ENCODE measurements at regions not wholly inside any gene's neighbourhood (a gene's known extent, or its start where the extent isn't known, plus 50 kb on each side); places are given as distances from the start of the nearest gene placed in this dataset.
A peak's percentile ranks its signal among the peaks of the same experiment; 100 is the strongest.

DNA sequence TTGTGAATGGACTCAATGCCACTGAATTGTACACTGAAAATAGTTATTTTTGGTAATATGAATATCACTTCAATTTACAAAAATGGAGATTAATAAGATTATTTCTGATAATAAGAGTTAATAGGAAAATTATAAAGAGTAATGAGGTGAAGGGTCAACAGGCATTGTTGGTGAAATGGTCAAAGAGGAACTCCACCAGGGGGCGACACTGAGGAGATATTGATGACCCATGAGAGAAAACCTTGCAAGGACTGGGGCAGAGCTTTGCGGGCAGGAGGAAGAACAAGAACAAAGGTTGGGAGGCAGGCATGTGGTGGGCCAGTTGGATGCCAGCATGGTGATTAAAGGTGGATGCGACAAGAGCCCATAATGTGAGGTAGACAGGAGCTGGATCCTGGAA, 74.0 kb upstream of the XYLT1 start:
- Histone ChIP-seq H3K4me3 (replicated peaks in 1 of 3) (no peak overlapping the region), H3K27me3 (no peaks in the 10 kb centered on the region), H3K36me3 (no peaks in the 10 kb centered on the region), H3K4me1 (peaks cover 10 to 16% of the 10 kb centered on the region in 2 donors), H3K9me3 (no peaks in the 10 kb centered on the region), H3K27ac (no peak overlapping the region)
- WGBS, 2 donors, result 70 to 78% methylated on average over 3 of the region's 3 CpGs
- intact Hi-C loops (cut with DNase I), result no loop called here
- no peak for DNase-seq
- TF ChIP-seq, protein P1, sequence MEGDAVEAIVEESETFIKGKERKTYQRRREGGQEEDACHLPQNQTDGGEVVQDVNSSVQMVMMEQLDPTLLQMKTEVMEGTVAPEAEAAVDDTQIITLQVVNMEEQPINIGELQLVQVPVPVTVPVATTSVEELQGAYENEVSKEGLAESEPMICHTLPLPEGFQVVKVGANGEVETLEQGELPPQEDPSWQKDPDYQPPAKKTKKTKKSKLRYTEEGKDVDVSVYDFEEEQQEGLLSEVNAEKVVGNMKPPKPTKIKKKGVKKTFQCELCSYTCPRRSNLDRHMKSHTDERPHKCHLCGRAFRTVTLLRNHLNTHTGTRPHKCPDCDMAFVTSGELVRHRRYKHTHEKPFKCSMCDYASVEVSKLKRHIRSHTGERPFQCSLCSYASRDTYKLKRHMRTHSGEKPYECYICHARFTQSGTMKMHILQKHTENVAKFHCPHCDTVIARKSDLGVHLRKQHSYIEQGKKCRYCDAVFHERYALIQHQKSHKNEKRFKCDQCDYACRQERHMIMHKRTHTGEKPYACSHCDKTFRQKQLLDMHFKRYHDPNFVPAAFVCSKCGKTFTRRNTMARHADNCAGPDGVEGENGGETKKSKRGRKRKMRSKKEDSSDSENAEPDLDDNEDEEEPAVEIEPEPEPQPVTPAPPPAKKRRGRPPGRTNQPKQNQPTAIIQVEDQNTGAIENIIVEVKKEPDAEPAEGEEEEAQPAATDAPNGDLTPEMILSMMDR (IDR thresholded peaks at IDR 0.05), result peak in 1 of 6 experiments; percentile 11
- TF ChIP-seq POLR2A (IDR thresholded peaks at IDR 0.05), result no peak

DNA sequence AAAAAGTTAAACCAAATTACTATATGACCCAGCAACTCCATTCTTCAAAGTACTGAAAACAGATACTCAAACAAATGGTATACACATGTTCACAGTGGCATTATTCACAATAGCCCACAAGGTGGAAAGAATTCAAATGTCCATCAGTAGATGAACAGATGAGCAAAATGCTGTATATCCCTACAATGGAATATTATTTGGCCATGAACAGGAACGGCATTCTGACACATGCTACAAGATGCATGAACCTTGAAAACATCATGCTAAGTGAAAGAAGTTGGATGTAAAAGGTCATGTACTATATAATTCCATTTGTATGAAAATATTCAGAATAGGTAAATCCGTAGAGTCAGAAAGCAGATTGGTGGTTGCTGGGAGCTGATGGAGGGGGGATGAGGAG, 73.5 kb upstream of the XYLT1 start:
- TF ChIP-seq, protein P1 (IDR thresholded peaks at IDR 0.05), result no peak
- TF ChIP-seq POLR2A (IDR thresholded peaks at IDR 0.05), result no peak
- no peak for DNase-seq
- Histone ChIP-seq H3K36me3 (no peaks in the 10 kb centered on the region), H3K4me3 (replicated peaks in 1 of 3) (no peak overlapping the region), H3K27ac (no peak overlapping the region), H3K9me3 (no peaks in the 10 kb centered on the region), H3K27me3 (no peaks in the 10 kb centered on the region), H3K4me1 (peaks cover 5 to 11% of the 10 kb centered on the region in 2 donors)
- WGBS, 2 donors, result 97 to 98% methylated on average over 2 of the region's 2 CpGs
- intact Hi-C loops (cut with DNase I), result no loop called here

DNA sequence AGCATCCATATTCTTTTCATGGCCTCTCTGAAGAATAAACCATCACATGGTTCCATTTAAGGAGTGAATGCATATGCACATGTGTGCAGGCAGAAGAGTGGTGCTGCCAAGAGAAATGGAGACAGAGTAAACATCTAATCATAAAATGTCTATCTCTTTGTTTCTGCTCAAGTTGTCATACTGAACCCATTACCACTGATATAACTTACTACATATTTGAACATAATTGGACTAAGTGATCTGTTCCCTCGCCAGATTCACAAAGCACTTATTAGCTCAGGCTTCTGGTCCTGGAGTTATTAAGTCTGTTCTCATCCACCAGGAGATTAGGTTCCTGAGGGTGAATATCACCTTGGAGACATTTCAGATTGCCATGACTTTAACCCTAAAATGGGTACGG, 72.3 kb upstream of the XYLT1 start:
- WGBS, 2 donors, result 93 to 97% methylated on average over 2 of the region's 2 CpGs
- H3K9me3 ChIP-seq, result no peaks in the 10 kb centered on the region
- intact Hi-C loops (cut with DNase I), result no loop called here
- DNase-seq, result no peak
- no peak overlapping the region for H3K27ac ChIP-seq
- no peaks in the 10 kb centered on the region for H3K4me1 ChIP-seq
- no peaks in the 10 kb centered on the region for H3K36me3 ChIP-seq
- H3K4me3 ChIP-seq (replicated peaks in 1 of 3), result no peak overlapping the region
- H3K27me3 ChIP-seq, result no peaks in the 10 kb centered on the region
- TF ChIP-seq, protein P1 (IDR thresholded peaks at IDR 0.05), result no peak
- no peak for TF ChIP-seq POLR2A (IDR thresholded peaks at IDR 0.05)

DNA sequence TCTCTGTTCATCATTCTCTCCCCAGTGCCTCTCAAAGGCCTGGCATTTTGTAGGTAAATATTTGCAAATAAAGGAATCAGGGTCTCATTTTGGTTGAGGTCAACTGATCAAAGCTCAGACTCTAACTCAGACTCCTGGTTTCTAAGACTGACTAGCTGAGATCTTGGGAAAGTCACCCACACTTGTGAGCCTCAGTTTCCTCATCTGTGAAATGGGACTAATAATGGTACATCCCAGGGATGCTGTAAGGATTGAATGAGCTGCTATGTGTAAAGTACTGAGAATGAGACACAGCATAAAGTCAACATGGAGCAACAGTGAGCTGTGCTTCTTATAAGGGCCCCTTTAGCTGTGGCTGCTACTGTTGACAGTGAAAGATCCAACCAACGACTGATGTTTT, 70.6 kb upstream of the XYLT1 start:
- no peak overlapping the region for H3K4me3 ChIP-seq (replicated peaks in 1 of 3)
- no peaks in the 10 kb centered on the region for H3K36me3 ChIP-seq
- no peak for TF ChIP-seq POLR2A (IDR thresholded peaks at IDR 0.05)
- TF ChIP-seq, protein P1 (IDR thresholded peaks at IDR 0.05), result no peak
- H3K27ac ChIP-seq, result no peak overlapping the region
- H3K4me1 ChIP-seq, result peaks cover 4 to 9% of the 10 kb centered on the region in 2 donors
- WGBS, 2 donors, result 50 to 80% methylated on average over 1 of the region's 1 CpG
- no peaks in the 10 kb centered on the region for H3K27me3 ChIP-seq
- intact Hi-C loops (cut with DNase I), result no loop called here
- H3K9me3 ChIP-seq, result no peaks in the 10 kb centered on the region
- no peak for DNase-seq

DNA sequence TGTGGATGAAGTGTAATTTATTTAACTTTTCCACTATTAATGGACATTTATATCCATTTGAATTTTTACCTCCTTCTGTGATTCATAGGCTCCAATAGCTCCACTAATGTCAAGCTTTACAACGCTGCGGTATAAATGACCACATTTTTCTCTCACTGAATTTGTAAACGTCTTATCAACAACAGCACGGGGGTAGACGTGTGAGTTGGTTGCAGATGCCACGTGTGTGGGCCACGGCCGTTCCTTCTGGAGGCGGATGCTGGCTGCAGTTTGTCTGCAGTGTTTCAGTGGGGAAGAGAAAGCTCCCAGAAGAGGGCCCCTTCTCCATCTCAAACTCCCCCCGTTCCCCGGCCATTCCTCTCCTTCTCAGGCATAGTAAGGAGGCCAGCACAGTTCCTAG, 68.2 kb upstream of the XYLT1 start:
- Histone ChIP-seq H3K9me3 (no peaks in the 10 kb centered on the region), H3K27ac (no peak overlapping the region), H3K36me3 (no peaks in the 10 kb centered on the region), H3K4me1 (peaks cover 4 to 11% of the 10 kb centered on the region in 2 donors), H3K27me3 (no peaks in the 10 kb centered on the region), H3K4me3 (replicated peaks in 1 of 3) (no peak overlapping the region)
- TF ChIP-seq, protein P1 (IDR thresholded peaks at IDR 0.05), result no peak
- TF ChIP-seq POLR2A (IDR thresholded peaks at IDR 0.05), result no peak
- intact Hi-C loops (cut with DNase I), result no loop called here
- DNase-seq, result no peak
- WGBS, 2 donors, result 83 to 85% methylated on average over 11 of the region's 11 CpGs
